ENCODE measurements at regions not wholly inside any gene's neighbourhood (a gene's known extent, or its start where the extent isn't known, plus 50 kb on each side); places are given as distances from the start of the nearest gene placed in this dataset.

- TF ChIP-seq E2F8 (IDR thresholded peaks at IDR 0.05; ENCODE audit: low read depth, partially characterized antibody): no peak
- no peak for TF ChIP-seq PAX5 (IDR thresholded peaks at IDR 0.05; ENCODE audit: borderline replicate concordance, low read depth, low read length)
- TF ChIP-seq BHLHE40 (IDR thresholded peaks at IDR 0.05; ENCODE audit: borderline replicate concordance in 1 of 2, low read depth in 2 of 2, low read length in 1 of 2): no peak
Measured at GRCh38 chr11:109865548-109866186, 227.5 kb upstream of the ZC3H12C start (continued).

GRCh38 chr11:109867784-109868183, 225.4 kb upstream of the ZC3H12C start:
- ATAC-seq (no peak), FAIRE-seq (no peak), DNase-seq (ENCODE audit: low read depth, low spot score) (no peak)
- intact Hi-C loops (cut with micrococcal nuclease; ENCODE audit: unreplicated experiment) (no loop called here), in situ Hi-C loops (cut with MboI) (no loop called here)
- H3K79me2 ChIP-seq (ENCODE audit: control insufficient read depth, insufficient read depth, low read length): no peaks in the 10 kb centered on the region
- ChIA-PET SMC1A (ENCODE audit: uncharacterized antibody, unreplicated experiment) (interaction anchor here (1.2 kb wide), 2 partner anchors 12 to 17 kb away, joined by 4 to 6 read pairs; no protein-coding TSS in a partner anchor), CTCF (interaction anchor here (1.0 to 1.7 kb wide), 3 partner anchors 12 to 73 kb away, joined by 3 to 5 read pairs (median 3); no protein-coding TSS in a partner anchor), POLR2A (no interaction called here), RAD21 (ENCODE audit: unreplicated experiment) (interaction anchor here (1.0 kb wide), 1 partner anchor 15 kb away, joined by 4 read pairs; no protein-coding TSS in a partner anchor)
- no peaks in the 10 kb centered on the region for H3K27me3 ChIP-seq (replicated peaks in 1 of 2; ENCODE audit: control insufficient read depth in 2 of 2, insufficient read depth in 2 of 2, low read length in 1 of 2)
- H3K4me1 ChIP-seq (ENCODE audit: control insufficient read depth, insufficient read depth, low read length): peaks cover 19% of the 10 kb centered on the region
- H3K4me2 ChIP-seq (ENCODE audit: control insufficient read depth, insufficient read depth): no peak overlapping the region
- no peaks in the 10 kb centered on the region for H3K36me3 ChIP-seq (ENCODE audit: control insufficient read depth in 2 of 2, insufficient read depth in 2 of 2, low read length in 1 of 2)
- WGBS (ENCODE audit: insufficient coverage, insufficient replicate concordance, low lambda C conversion rate, missing lambda C conversion rate): 52% methylated on average over 2 of the region's 2 CpGs
- H3K9me3 ChIP-seq (replicated peaks; ENCODE audit: control insufficient read depth, insufficient read depth, low read length): no peaks in the 10 kb centered on the region
- no peak overlapping the region for H2AFZ ChIP-seq (ENCODE audit: control insufficient read depth, low read depth, low read length)
- H3K4me3 ChIP-seq: no peak overlapping the region
- H3K27ac ChIP-seq (ENCODE audit: control insufficient read depth, insufficient read depth): no peak overlapping the region
- BruUV-seq (replicated peaks): no TSS peak
- no peaks in the 10 kb centered on the region for H4K20me1 ChIP-seq (ENCODE audit: control insufficient read depth, insufficient read depth)
- H3K9ac ChIP-seq (ENCODE audit: control insufficient read depth, insufficient read depth, low read length): no peak overlapping the region
- TF ChIP-seq REST (IDR thresholded peaks at IDR 0.05; ENCODE audit: low read depth, low read length): no peak
- TF ChIP-seq ZNF24 (IDR thresholded peaks at IDR 0.05): no peak
- no peak for TF ChIP-seq TARDBP (IDR thresholded peaks at IDR 0.05; ENCODE audit: borderline replicate concordance)
- no peak for TF ChIP-seq DPF2 (IDR thresholded peaks at IDR 0.05)
- peak; percentile 69 for TF ChIP-seq MEF2B (IDR thresholded peaks at IDR 0.05; ENCODE audit: partially characterized antibody, poor library complexity, severe bottlenecking)
- no peak for TF ChIP-seq RELA (IDR thresholded peaks at IDR 0.05; ENCODE audit: borderline replicate concordance, partially characterized antibody)
- no peak for TF ChIP-seq NR2C2 (IDR thresholded peaks at IDR 0.05; ENCODE audit: borderline replicate concordance, control insufficient read depth, insufficient read length, low read depth)
